Psoas muscle (tissue), 7 donors: ENCODE measurements at regions not wholly inside any gene's neighbourhood (a gene's known extent, or its start where the extent isn't known, plus 50 kb on each side); places are given as distances from the start of the nearest gene placed in this dataset.

ENCODE experiments used
- ATAC-seq, 4 donors: fragments of 200-7000 bp; cut with Tn5 transposase; one replicate each; pipeline ENCODE4 v1.9.1; 2020; ENCODE audit warnings: moderate library complexity in 3 of 4, mild to moderate bottlenecking in 2 of 4
- DNase-seq, 2 donors: peaks; one replicate each; pipeline ENCODE4 v3.0.0-alpha.2; 2020
- H3K27ac ChIP-seq: fragments of 200-600 bp; one replicate; pipeline ENCODE4 v1.8.0; 2022
- H3K27me3 ChIP-seq, 3 donors: fragments of 200-600 bp in 1 of 3; one replicate each; pipeline versions ENCODE4 v1.6.1 to v1.8.0; 2013 to 2022; ENCODE audit warnings: low read length in 2 of 3, mild to moderate bottlenecking in 2 of 3, moderate library complexity in 1 of 3; ENCODE audit not compliant: insufficient read depth in 3 of 3
- H3K36me3 ChIP-seq, 2 donors: fragments of 200-600 bp in 1 of 2; one replicate each; pipeline versions ENCODE4 v1.6.1 to v1.8.0; 2013 to 2022; ENCODE audit warnings: low read depth in 1 of 2, mild to moderate bottlenecking in 1 of 2, moderate library complexity in 1 of 2; ENCODE audit not compliant: insufficient read depth in 1 of 2
- H3K4me1 ChIP-seq: fragments of 200-600 bp; one replicate; pipeline ENCODE4 v1.8.0; 2022
- H3K4me3 ChIP-seq: fragments of 200-600 bp; one replicate; pipeline ENCODE4 v1.8.0; 2022; ENCODE audit warnings: mild to moderate bottlenecking
- H3K9me3 ChIP-seq: fragments of 200-600 bp; one replicate; pipeline ENCODE4 v1.8.0; 2022
- WGBS, 3 donors: extraction: QIAGEN DNeasy Blood & Tissue Kit; methylation state at CpG; one replicate each; pipeline versions ENCODE4 v1.1.6 to v1.1.7; 2013; 5-methylcytosine and 5-hydroxymethylcytosine counted together
- intact Hi-C, 2 donors: fragments of 100-400 bp; cut with DNase I; formaldehyde crosslinking; loops; one replicate each; pipeline versions ENCODE4 v1.11.0 to v1.14.2; 2022
- TF ChIP-seq, protein P1 (sequence below): fragments of 200-600 bp; IDR thresholded peaks from one replicate; pipeline ENCODE4 v1.8.0; 2022; ENCODE audit warnings: antibody characterized with exemption
- donor health status: healthy with polysubstance abuse.
- donor health status: DM: no; HTN: no; CAD: no; lungs with moderate emphysema.
- donor health status: Bipolar disorder and iron deficiency.
- donor health status: healthy.
- donor health status: DM: yes; HTN: yes; CAD: no.
- donor health status: DM: no; HTN: no; CAD: no.
- donor health status: DM: yes; HTN: yes; CAD: no.

- intact Hi-C loops, result no loop called here
- H3K36me3 ChIP-seq, result no peaks in the 10 kb centered on the region
- WGBS, 3 donors, result 47 to 63% (median 50%) methylated on average over 1 of the region's 1 CpG
These were observed 318.7 kb upstream of the CHRM2 start for GRCh38 chr7:136549756-136550155.

DNA sequence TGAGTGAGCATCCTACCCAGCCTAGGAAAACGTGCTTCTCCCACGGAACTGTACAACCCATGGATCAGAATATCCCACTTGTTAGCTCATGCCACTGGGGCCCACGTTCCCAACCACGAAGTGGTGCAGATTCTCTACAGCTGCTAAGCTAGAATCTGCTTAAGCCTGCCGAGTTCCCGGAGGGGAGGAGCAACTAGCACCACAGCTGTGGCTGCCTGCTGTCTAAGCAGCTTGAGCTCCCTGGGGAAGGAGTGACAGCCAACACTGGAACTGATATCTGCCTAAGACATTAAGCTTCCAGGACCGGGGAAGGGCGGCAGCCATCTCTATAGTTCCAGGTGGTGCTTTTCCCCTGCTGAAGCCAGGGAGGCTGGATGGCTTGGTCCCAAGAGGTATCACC is 334.7 kb upstream of the CHRM2 start:
- no peak overlapping the region for H3K27ac ChIP-seq
- intact Hi-C loops, result no loop called here
- no peaks in the 10 kb centered on the region for H3K27me3 ChIP-seq
- no peaks in the 10 kb centered on the region for H3K9me3 ChIP-seq
- 24 to 34% (median 31%) methylated on average over 8 of the region's 8 CpGs for WGBS, 3 donors
- DNase-seq (no peak), ATAC-seq (no peak)
- no peak overlapping the region for H3K4me3 ChIP-seq
- no peaks in the 10 kb centered on the region for H3K4me1 ChIP-seq
- TF ChIP-seq, protein P1, sequence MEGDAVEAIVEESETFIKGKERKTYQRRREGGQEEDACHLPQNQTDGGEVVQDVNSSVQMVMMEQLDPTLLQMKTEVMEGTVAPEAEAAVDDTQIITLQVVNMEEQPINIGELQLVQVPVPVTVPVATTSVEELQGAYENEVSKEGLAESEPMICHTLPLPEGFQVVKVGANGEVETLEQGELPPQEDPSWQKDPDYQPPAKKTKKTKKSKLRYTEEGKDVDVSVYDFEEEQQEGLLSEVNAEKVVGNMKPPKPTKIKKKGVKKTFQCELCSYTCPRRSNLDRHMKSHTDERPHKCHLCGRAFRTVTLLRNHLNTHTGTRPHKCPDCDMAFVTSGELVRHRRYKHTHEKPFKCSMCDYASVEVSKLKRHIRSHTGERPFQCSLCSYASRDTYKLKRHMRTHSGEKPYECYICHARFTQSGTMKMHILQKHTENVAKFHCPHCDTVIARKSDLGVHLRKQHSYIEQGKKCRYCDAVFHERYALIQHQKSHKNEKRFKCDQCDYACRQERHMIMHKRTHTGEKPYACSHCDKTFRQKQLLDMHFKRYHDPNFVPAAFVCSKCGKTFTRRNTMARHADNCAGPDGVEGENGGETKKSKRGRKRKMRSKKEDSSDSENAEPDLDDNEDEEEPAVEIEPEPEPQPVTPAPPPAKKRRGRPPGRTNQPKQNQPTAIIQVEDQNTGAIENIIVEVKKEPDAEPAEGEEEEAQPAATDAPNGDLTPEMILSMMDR, result no peak
- no peaks in the 10 kb centered on the region for H3K36me3 ChIP-seq

More at GRCh38 chr7:136549756-136550155, 318.7 kb upstream of the CHRM2 start:
- H3K27me3 ChIP-seq, result no peaks in the 10 kb centered on the region
- no peak overlapping the region for H3K27ac ChIP-seq
- ATAC-seq (no peak), DNase-seq (no peak)
- H3K9me3 ChIP-seq, result no peaks in the 10 kb centered on the region
- H3K4me3 ChIP-seq, result no peak overlapping the region
- TF ChIP-seq, protein P1, result no peak
- no peaks in the 10 kb centered on the region for H3K4me1 ChIP-seq

- ATAC-seq (no peak), DNase-seq (no peak)
- TF ChIP-seq, protein P1, result no peak
- intact Hi-C loops, result no loop called here
- H3K27ac ChIP-seq, result no peak overlapping the region
- H3K9me3 ChIP-seq, result no peaks in the 10 kb centered on the region
- no peaks in the 10 kb centered on the region for H3K27me3 ChIP-seq
- H3K4me3 ChIP-seq, result no peak overlapping the region
- no peaks in the 10 kb centered on the region for H3K4me1 ChIP-seq
- H3K36me3 ChIP-seq, result no peaks in the 10 kb centered on the region
These were observed 337.6 kb upstream of the CHRM2 start for GRCh38 chr7:136530831-136531230.

- no peak overlapping the region for H3K27ac ChIP-seq
- TF ChIP-seq, protein P1, result no peak
- no peaks in the 10 kb centered on the region for H3K27me3 ChIP-seq
- DNase-seq (no peak), ATAC-seq (no peak)
- H3K36me3 ChIP-seq, result no peaks in the 10 kb centered on the region
- WGBS, 3 donors, result 48 to 54% (median 51%) methylated on average over 2 of the region's 2 CpGs
- no peak overlapping the region for H3K4me3 ChIP-seq
- intact Hi-C loops, result no loop called here
- H3K9me3 ChIP-seq, result no peaks in the 10 kb centered on the region
- no peaks in the 10 kb centered on the region for H3K4me1 ChIP-seq
These were observed 340.1 kb upstream of the CHRM2 start for GRCh38 chr7:136528329-136528728.

DNA sequence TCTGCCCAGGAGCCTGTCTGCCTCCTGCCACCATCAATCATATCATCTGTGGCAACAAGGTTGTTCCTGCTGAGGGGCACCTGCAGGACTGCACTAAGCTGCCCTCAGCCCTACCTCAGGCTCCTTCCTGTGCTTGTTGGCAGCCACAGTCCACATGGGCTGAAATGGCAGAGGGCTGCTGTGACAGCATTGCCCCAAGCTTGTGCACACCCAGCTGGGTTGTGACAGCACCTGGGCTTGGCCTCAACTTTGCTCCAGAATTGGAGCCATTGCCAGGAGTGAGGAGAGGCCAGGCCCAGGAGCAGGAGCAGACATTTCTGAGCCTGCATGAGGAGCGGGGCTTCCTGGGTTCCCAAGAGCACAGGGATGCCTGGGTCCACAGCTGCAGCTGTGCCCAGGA is 340.9 kb upstream of the CHRM2 start:
- TF ChIP-seq, protein P1, result no peak
- intact Hi-C loops, result no loop called here
- Histone ChIP-seq H3K4me1 (no peaks in the 10 kb centered on the region), H3K36me3 (no peaks in the 10 kb centered on the region), H3K27me3 (no peaks in the 10 kb centered on the region), H3K4me3 (no peak overlapping the region), H3K27ac (no peak overlapping the region), H3K9me3 (no peaks in the 10 kb centered on the region)
- DNase-seq (no peak), ATAC-seq (no peak)
- 60 to 83% (median 68%) methylated on average over 1 of the region's 1 CpG for WGBS, 3 donors
